Memory B cell (primary cell): ENCODE measurements at regions not wholly inside any gene's neighbourhood (a gene's known extent, or its start where the extent isn't known, plus 50 kb on each side); places are given as distances from the start of the nearest gene placed in this dataset.

Experiments used
- ATAC-seq: fragments of 150-1000 bp; cut with Tn5 transposase; 2 replicates; pipeline ENCODE4 v1.10.0; 2021; ENCODE audit warnings: low read depth, mild to moderate bottlenecking, moderate library complexity
- DNase-seq, 2 donors: peaks; one replicate each; pipeline ENCODE4 v3.0.0; 2022; ENCODE audit warnings: low spot score in 2 of 2
- H3K27ac Mint-ChIP-seq: one replicate; pipeline ENCODE4 v1.8.0; 2022; ENCODE audit warnings: mild to moderate bottlenecking, moderate library complexity, mixed read lengths
- H3K27me3 Mint-ChIP-seq: one replicate; pipeline ENCODE4 v1.8.0; 2022; ENCODE audit warnings: mixed read lengths
- H3K36me3 Mint-ChIP-seq: one replicate; pipeline ENCODE4 v1.8.0; 2022; ENCODE audit warnings: mild to moderate bottlenecking, mixed read lengths
- H3K4me1 Mint-ChIP-seq: one replicate; pipeline ENCODE4 v1.8.0; 2022; ENCODE audit warnings: mixed read lengths
- H3K4me3 Mint-ChIP-seq: one replicate; pipeline ENCODE4 v1.8.0; 2022; ENCODE audit warnings: mild to moderate bottlenecking, moderate library complexity, mixed read lengths
- H3K9me3 Mint-ChIP-seq: one replicate; pipeline ENCODE4 v1.8.0; 2022; ENCODE audit warnings: mixed read lengths

DNA sequence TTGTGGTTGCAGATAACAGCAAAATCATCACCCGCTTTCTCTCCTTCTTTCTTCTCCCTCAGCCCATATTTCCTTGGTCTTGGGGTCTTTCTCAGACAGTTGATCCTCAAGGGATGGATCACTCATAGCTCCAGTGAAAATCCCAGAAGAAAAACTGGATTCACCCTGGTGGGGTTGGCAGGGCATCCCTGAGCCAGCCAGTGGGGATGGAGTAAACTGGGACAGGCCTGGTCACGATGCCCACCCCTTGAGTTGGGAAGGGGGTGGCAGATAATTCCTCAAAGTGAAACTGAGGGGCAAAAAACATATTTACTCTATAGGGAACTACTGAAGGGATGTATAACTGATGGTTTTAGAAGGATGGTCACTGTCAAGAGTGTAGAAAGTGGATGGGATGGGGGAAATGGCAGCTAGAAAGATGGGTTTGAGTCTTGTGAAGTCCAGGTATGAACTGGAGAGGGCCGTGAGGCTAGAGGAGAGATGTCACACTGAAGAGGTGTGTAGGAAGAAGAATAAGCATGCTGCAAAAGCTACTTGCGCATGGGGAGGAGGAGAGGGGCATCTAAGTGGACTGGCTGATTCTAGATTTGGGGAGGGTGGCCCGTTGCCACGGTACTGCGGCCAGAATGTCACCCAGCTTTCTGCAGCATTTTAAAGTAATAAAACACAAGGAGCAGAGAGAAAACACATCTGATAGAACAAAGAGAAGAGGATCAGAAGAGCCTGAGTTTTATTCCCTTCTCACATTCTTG is 162.8 kb downstream of the PJA2 start:
- ATAC-seq = no peak
- H3K4me1 Mint-ChIP-seq = no peaks in the 10 kb centered on the region
- DNase-seq = no peak
- H3K36me3 Mint-ChIP-seq = peaks cover 9% of the 10 kb centered on the region
- H3K4me3 Mint-ChIP-seq = no peak overlapping the region
- peaks cover 8% of the 10 kb centered on the region for H3K9me3 Mint-ChIP-seq
- peaks cover 2% of the 10 kb centered on the region for H3K27me3 Mint-ChIP-seq
- H3K27ac Mint-ChIP-seq = no peak overlapping the region
